Mesenchymal stem cell (in vitro differentiated cells and primary cell): ENCODE measurements at regions not wholly inside any gene's neighbourhood (a gene's known extent, or its start where the extent isn't known, plus 50 kb on each side); places are given as distances from the start of the nearest gene placed in this dataset. TPM values are rescaled to one million over a fixed set of nuclear protein-coding genes. Genes with fewer than 3 reads are reported as not detected.

Source experiments
- DNase-seq: peaks from one replicate; pipeline ENCODE4 v3.0.0-alpha.2; 2013
- H2AFZ ChIP-seq: one replicate; pipeline ENCODE4 v1.6.1; 2013; ENCODE audit warnings: low read depth, mild to moderate bottlenecking, control low read depth, inconsistent platforms, low read length, moderate library complexity
- H2AK5ac ChIP-seq: 2 replicates; pipeline ENCODE4 v1.6.1; 2013; ENCODE audit warnings: low read length, moderate library complexity, mild to moderate bottlenecking, inconsistent platforms; ENCODE audit not compliant: severe bottlenecking
- H2BK120ac ChIP-seq: one replicate; pipeline ENCODE4 v1.6.1; 2013; ENCODE audit warnings: low read depth, mild to moderate bottlenecking, inconsistent platforms, low read length, moderate library complexity
- H2BK12ac ChIP-seq, 2 experiments: one replicate each; pipeline ENCODE4 v1.6.1; 2013; ENCODE audit warnings: inconsistent platforms in 2 of 2, low read length in 2 of 2, mild to moderate bottlenecking in 2 of 2, moderate library complexity in 2 of 2, control low read depth in 1 of 2
- H2BK15ac ChIP-seq: one replicate; pipeline ENCODE4 v1.6.1; 2013; ENCODE audit warnings: mild to moderate bottlenecking, low read depth, inconsistent platforms; ENCODE audit not compliant: poor library complexity, severe bottlenecking
- H2BK5ac ChIP-seq: 2 replicates; pipeline ENCODE4 v1.6.1; 2013; ENCODE audit warnings: low read depth, mild to moderate bottlenecking, low read length, control low read depth, inconsistent platforms; ENCODE audit not compliant: poor library complexity, severe bottlenecking
- H3K14ac ChIP-seq, 2 experiments: one replicate each; pipeline ENCODE4 v1.6.1; 2013; ENCODE audit warnings: inconsistent platforms in 2 of 2, low read length in 2 of 2, control low read depth in 1 of 2, mild to moderate bottlenecking in 1 of 2, moderate library complexity in 1 of 2
- H3K18ac ChIP-seq, 2 experiments: one replicate each; pipeline ENCODE4 v1.6.1; 2013; ENCODE audit warnings: inconsistent platforms in 2 of 2, low read length in 2 of 2, control low read depth in 1 of 2, low read depth in 1 of 2, mild to moderate bottlenecking in 1 of 2
- H3K23ac ChIP-seq, 2 experiments: one replicate each; pipeline ENCODE4 v1.6.1; 2013; ENCODE audit warnings: inconsistent platforms in 2 of 2, low read length in 2 of 2, mild to moderate bottlenecking in 2 of 2, moderate library complexity in 2 of 2, control low read depth in 1 of 2
- H3K27ac ChIP-seq: 2 replicates; pipeline ENCODE4 v1.5.1; 2013; ENCODE audit warnings: mild to moderate bottlenecking, moderate library complexity, low read length, control low read depth, inconsistent platforms; ENCODE audit not compliant: poor library complexity, severe bottlenecking
- H3K27me3 ChIP-seq, 2 experiments: 2 replicates each; pipeline versions ENCODE4 v1.6.1 to v1.7.0; 2013; ENCODE audit warnings: low read length in 2 of 2, mild to moderate bottlenecking in 2 of 2, moderate library complexity in 2 of 2, control low read depth in 1 of 2, inconsistent platforms in 1 of 2; ENCODE audit not compliant: control insufficient read depth in 1 of 2, insufficient read depth in 1 of 2
- H3K36me3 ChIP-seq, 2 experiments: 2 replicates each; pipeline versions ENCODE4 v1.6.1 to v1.7.0; 2013; ENCODE audit warnings: low read length in 2 of 2, control low read depth in 1 of 2, inconsistent platforms in 1 of 2, low read depth in 1 of 2, mild to moderate bottlenecking in 1 of 2; ENCODE audit not compliant: insufficient read depth in 2 of 2, control insufficient read depth in 1 of 2
- H3K4ac ChIP-seq, 2 experiments: one replicate each; pipeline ENCODE4 v1.6.1; 2013; ENCODE audit warnings: inconsistent platforms in 2 of 2, low read length in 2 of 2, mild to moderate bottlenecking in 2 of 2, moderate library complexity in 2 of 2, control low read depth in 1 of 2, low read depth in 1 of 2
- H3K4me1 ChIP-seq: 2 replicates; pipeline ENCODE4 v1.6.1; 2013; ENCODE audit warnings: low read depth, low read length, control low read depth; ENCODE audit not compliant: control insufficient read depth, insufficient read depth
- H3K4me2 ChIP-seq: 2 replicates; pipeline ENCODE4 v1.6.1; 2013; ENCODE audit warnings: low read length, mild to moderate bottlenecking, inconsistent platforms; ENCODE audit not compliant: poor library complexity, severe bottlenecking
- H3K4me3 ChIP-seq, 2 experiments: 2 replicates each; pipeline versions ENCODE4 v1.5.1 to v1.7.0; 2013; ENCODE audit warnings: low read length in 2 of 2, mild to moderate bottlenecking in 2 of 2, control low read depth in 1 of 2, low read depth in 1 of 2; ENCODE audit not compliant: insufficient read depth in 1 of 2
- H3K79me1 ChIP-seq: replicated peaks from 2 replicates; pipeline ENCODE4 v1.6.1; 2013; ENCODE audit warnings: mild to moderate bottlenecking, control low read depth, low read length, inconsistent platforms; ENCODE audit not compliant: poor library complexity, severe bottlenecking
- H3K9ac ChIP-seq: 2 replicates; pipeline ENCODE4 v1.7.0; 2013; ENCODE audit warnings: mild to moderate bottlenecking, low read length, moderate library complexity
- H3K9me3 ChIP-seq: 2 replicates; pipeline ENCODE4 v1.7.0; 2013; ENCODE audit warnings: mild to moderate bottlenecking, low read length; ENCODE audit not compliant: control insufficient read depth
- H4K8ac ChIP-seq: one replicate; pipeline ENCODE4 v1.6.1; 2013; ENCODE audit warnings: inconsistent platforms, mild to moderate bottlenecking, low read length, moderate library complexity
- H4K91ac ChIP-seq: one replicate; pipeline ENCODE4 v1.6.1; 2013; ENCODE audit warnings: mild to moderate bottlenecking, low read length, inconsistent platforms
- WGBS: methylation state at CpG from one replicate; pipeline ENCODE4 v1.1.7; 2013; ENCODE audit warnings: mixed read lengths; 5-methylcytosine and 5-hydroxymethylcytosine counted together
- small RNA-seq: library from polyadenylated mRNA; stranded (forward); fragments of <200 nt; extraction: miRNeasy Mini kit (QIAGEN cat#:217004); gene quantifications from one replicate; pipeline ENCODE3, GENCODE V24; 2013; ENCODE audit warnings: low read depth

GRCh38 chr1:184806296-184806721, 51.7 kb upstream of the EDEM3 start:
- H3K27me3 ChIP-seq = no peaks in the 10 kb centered on the region
- peaks cover 2% of the 10 kb centered on the region for H3K4me1 ChIP-seq
- no peak overlapping the region for H4K91ac ChIP-seq
- H3K4ac ChIP-seq = peak overlapping the region in 1 of 2 experiments; percentile 82
- H2AK5ac ChIP-seq = no peak overlapping the region
- H3K23ac ChIP-seq = no peak overlapping the region
- DNase-seq = no peak
- no peaks in the 10 kb centered on the region for H3K9me3 ChIP-seq
- H2BK15ac ChIP-seq = no peak overlapping the region
- no peak overlapping the region for H2BK120ac ChIP-seq
- peak overlapping the region; percentile 37 for H2AFZ ChIP-seq
- H3K14ac ChIP-seq = no peak overlapping the region
- H3K9ac ChIP-seq = peak overlapping the region; percentile 46
- no peak overlapping the region for H3K18ac ChIP-seq
- H3K36me3 ChIP-seq = peaks cover 0 to 74% of the 10 kb centered on the region in 2 experiments
- H3K79me1 ChIP-seq = no peaks in the 10 kb centered on the region
- H3K4me2 ChIP-seq = no peak overlapping the region
- H2BK5ac ChIP-seq = no peak overlapping the region
- H4K8ac ChIP-seq = no peak overlapping the region
- no peak overlapping the region for H3K4me3 ChIP-seq
- 98% methylated on average over 4 of the region's 5 CpGs for WGBS
- no peak overlapping the region for H3K27ac ChIP-seq
- peak overlapping the region in 1 of 2 experiments; percentile 63 for H2BK12ac ChIP-seq

DNA sequence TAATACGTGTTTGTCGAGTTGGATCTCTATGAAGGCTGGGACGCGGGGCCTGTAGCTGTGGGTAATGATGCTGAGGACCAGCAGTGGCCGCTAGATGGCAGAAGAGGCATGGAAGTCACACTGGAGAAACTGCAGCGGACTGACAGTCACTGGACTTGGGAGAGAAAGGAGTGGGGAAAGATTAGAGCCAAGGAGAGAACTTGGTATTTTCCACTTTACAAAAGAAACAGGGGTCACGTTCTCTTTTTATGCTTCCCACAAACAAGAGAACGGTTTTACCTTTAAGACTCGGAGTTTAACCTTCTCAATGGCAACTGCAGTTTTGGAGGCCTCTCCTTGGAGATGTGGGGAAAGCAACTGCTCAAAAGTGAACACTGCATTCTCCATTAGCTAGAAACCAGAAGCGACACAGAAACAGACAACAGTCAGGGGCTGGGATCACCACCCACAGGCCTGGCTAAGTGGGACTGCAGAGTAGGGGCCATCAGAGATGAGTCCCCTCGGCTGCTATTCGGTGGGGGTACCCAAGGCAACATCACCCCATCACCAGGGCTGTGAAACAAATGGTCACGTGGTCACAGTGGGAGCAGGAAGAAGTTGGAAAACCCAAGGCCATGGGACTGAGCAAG, 51.1 kb upstream of the EDEM3 start:
- Histone ChIP-seq H3K4ac (peak overlapping the region in 1 of 2 experiments; percentile 82), H2BK120ac (no peak overlapping the region)
- WGBS = 43% methylated on average over 12 of the region's 13 CpGs

More for the DNA sequence above, 51.1 kb upstream of the EDEM3 start:
- H3K23ac ChIP-seq = no peak overlapping the region
- H3K36me3 ChIP-seq = peaks cover 0 to 79% of the 10 kb centered on the region in 2 experiments
- H2BK5ac ChIP-seq = no peak overlapping the region
- H3K79me1 ChIP-seq = no peaks in the 10 kb centered on the region
- no peak overlapping the region for H2BK15ac ChIP-seq
- H2AFZ ChIP-seq = peak overlapping the region; percentile 37
- peaks cover 2% of the 10 kb centered on the region for H3K4me1 ChIP-seq
- H3K14ac ChIP-seq = no peak overlapping the region
- no peak overlapping the region for H3K4me3 ChIP-seq
- DNase-seq = peak; percentile 84
- peak overlapping the region; percentile 83 for H4K8ac ChIP-seq
- no peaks in the 10 kb centered on the region for H3K9me3 ChIP-seq
- no peak overlapping the region for H3K27ac ChIP-seq
- peak overlapping the region; percentile 63 to 83 for H2BK12ac ChIP-seq
- no peaks in the 10 kb centered on the region for H3K27me3 ChIP-seq
- H3K4me2 ChIP-seq = no peak overlapping the region
- no peak overlapping the region for H4K91ac ChIP-seq
- peak overlapping the region in 1 of 2 experiments; percentile 74 for H3K18ac ChIP-seq
- H2AK5ac ChIP-seq = no peak overlapping the region
- H3K9ac ChIP-seq = peak overlapping the region; percentile 46

Small RNA genes in the stretch of these regions (small RNA-seq; reads per million reads assigned to genes)
- not detected for gene RNU7-13P
